VCaP (cell line): ENCODE measurements at regions not wholly inside any gene's neighbourhood (a gene's known extent, or its start where the extent isn't known, plus 50 kb on each side); places are given as distances from the start of the nearest gene placed in this dataset.

Experiments
- H3K27ac ChIP-seq: fragments of 450-650 bp; 2 replicates; pipeline ENCODE4 v1.5.1; 2017
- TF ChIP-seq, protein P1 (sequence below): fragments of 450-650 bp; conservative IDR thresholded peaks from 2 replicates; pipeline ENCODE4 v1.5.1; 2017; ENCODE audit warnings: mild to moderate bottlenecking, moderate library complexity

DNA sequence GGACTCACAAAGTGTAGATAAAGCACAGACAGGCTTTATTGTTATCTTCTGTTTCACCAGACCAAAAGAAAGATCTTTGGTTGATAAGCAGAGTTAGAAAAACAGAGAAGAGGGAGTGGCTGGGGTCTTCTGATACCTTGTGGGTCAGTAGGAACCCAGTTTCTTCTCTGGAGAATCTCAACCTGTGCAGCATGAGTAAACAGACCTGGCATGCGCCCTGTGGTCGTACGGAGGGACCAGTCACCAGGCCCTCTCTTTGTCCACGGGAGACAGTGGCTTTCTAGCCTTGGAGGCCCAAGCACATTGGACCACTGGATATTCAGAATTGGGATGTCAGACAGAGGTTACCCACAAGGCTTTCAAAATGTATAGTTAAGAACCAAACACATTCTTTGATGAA is 418.9 kb upstream of the FANCL start:
- H3K27ac ChIP-seq, result no peak overlapping the region
- TF ChIP-seq, protein P1, sequence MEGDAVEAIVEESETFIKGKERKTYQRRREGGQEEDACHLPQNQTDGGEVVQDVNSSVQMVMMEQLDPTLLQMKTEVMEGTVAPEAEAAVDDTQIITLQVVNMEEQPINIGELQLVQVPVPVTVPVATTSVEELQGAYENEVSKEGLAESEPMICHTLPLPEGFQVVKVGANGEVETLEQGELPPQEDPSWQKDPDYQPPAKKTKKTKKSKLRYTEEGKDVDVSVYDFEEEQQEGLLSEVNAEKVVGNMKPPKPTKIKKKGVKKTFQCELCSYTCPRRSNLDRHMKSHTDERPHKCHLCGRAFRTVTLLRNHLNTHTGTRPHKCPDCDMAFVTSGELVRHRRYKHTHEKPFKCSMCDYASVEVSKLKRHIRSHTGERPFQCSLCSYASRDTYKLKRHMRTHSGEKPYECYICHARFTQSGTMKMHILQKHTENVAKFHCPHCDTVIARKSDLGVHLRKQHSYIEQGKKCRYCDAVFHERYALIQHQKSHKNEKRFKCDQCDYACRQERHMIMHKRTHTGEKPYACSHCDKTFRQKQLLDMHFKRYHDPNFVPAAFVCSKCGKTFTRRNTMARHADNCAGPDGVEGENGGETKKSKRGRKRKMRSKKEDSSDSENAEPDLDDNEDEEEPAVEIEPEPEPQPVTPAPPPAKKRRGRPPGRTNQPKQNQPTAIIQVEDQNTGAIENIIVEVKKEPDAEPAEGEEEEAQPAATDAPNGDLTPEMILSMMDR, result no peak

DNA sequence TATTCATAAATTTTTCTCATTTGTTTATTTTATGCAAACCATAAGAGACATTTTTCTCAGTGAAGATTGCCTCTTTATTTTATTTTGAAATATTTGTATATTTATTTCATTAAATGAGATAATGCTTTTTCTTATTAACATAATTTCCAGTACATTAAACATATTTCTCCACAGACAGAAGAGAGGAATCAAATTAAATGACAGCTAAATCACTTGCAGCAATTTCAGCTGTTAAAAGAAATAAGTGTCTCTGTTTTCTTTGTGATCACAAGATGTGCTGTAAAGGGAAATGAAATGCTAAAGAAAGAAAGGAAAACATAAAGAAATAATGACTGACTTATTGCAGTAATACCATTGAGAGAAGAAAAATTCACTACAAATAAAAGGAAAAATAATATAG is 414.0 kb upstream of the FANCL start:
- no peak overlapping the region for H3K27ac ChIP-seq
- TF ChIP-seq, protein P1, result no peak

DNA sequence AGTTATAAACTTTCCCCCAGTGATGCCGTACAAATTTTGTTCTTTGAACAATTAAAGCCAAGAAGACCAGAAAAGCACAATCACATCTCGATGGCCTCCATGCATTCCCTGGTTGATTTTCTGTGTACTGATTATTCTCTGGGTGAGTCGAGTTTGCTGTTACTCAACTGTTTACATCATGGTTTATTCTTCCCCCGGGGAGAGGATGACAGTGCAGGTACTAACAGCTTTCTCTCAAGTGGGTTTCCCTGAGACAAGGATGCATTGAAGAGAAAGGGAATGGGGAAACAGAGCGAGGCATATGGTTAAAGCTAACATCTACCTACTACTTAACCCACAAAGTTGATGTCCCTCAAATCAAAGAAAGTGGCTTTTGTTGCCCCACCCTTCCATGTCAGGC is 410.8 kb upstream of the FANCL start:
- TF ChIP-seq, protein P1, result no peak

DNA sequence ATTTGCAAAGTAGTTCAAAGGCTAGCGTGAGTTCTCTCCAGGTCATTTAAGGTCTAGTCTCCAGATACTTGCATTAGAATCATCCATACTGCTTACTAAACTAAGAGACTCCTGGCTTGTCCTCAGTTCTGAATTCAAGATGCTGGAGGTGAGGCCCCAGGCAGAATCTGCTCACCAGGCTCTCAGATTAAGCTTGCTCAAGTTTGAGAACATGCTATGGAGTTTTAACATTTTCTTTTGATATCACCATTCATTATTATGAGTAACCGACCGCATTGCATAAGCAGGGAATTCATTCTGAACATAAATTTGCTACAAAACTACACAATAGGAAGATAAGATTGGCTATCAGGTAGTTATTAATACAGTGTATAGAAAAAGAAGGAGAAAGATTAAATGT is 409.7 kb upstream of the FANCL start:
- TF ChIP-seq, protein P1, result no peak

More for the DNA sequence above, 410.8 kb upstream of the FANCL start:
- H3K27ac ChIP-seq, result no peak overlapping the region

DNA sequence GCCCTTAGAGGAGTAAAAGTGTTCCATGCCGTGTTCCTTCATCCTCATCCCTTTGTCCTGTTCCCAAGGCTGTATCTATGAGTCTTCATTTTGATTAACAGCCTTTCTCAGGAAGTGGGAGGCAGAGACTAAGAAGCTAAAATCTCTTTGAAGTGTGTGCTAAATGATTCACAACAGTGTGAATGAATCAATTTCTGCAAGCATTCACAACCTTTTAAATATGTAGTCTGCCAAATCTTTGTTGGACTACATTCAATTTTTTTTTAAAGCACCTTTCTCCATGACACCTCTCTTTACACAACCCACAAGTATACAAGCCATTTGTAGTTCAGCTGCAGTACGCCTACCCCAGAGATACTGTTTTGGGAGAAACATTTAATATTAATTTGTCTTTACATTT is 408.6 kb upstream of the FANCL start:
- H3K27ac ChIP-seq, result no peak overlapping the region
- TF ChIP-seq, protein P1, result no peak

More for the DNA sequence above, 409.7 kb upstream of the FANCL start:
- no peak overlapping the region for H3K27ac ChIP-seq

DNA sequence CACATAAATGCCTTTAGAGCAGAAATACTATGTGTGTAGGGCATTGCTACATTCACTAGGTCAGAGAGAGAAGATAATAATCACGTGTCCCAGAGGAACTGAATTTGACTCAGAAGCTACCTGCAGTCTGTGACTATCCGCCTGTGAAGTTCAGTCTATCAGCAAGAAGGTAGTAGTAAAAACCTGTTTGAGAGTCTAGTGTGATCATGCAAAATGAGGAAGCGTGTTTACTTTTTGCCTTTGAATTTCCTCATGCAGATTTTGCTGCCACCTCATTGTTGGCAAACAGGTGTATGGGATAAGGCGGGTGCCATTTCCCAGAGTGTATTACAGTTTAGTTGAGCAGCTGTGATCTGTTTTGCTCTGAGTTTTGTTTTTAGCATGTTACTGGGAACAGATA is 403.9 kb upstream of the FANCL start:
- TF ChIP-seq, protein P1, result no peak

DNA sequence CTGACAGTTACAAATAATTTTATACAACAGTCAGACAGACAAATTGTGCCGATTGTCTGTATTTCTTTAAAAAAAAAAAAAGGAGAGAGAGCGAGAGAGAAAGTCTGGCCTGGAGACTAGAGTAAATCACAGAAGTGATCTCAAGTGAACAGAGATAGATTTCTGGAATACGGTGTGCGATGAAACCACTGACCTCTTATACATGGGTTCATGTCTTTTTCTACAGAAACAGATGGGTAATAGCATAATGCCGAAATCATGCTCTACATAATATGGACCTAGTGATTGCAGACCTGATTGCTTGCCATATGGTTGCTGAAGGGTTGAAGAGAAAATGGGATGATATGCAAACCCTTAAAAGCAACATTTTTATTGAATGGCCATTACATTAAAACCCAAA is 403.3 kb upstream of the FANCL start:
- TF ChIP-seq, protein P1, result no peak
- H3K27ac ChIP-seq, result no peak overlapping the region

More for the DNA sequence above, 403.9 kb upstream of the FANCL start:
- H3K27ac ChIP-seq, result no peak overlapping the region

DNA sequence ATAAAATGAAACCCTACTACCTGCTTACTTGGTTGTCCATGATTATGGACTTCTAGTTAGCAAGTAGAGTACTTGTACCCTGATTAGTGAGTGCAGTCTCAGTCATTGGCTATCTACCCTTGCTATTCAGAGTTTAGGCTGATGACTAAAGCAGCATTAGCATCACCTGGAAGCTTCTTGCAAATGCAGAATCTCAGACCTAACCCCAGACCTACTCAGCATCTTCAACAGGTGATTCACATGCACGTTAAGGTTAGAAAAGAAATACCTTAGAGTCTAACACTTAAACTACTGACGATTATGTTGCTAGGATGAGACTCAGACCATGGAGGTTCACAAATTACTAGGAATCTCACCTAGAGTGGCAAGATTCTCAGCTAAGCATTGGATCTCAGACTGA is 399.9 kb upstream of the FANCL start:
- no peak overlapping the region for H3K27ac ChIP-seq
- TF ChIP-seq, protein P1, result no peak
